ENCODE measurements at regions not wholly inside any gene's neighbourhood (a gene's known extent, or its start where the extent isn't known, plus 50 kb on each side); places are given as distances from the start of the nearest gene placed in this dataset.

- Histone ChIP-seq H3K27me3 (ENCODE audit: insufficient read depth, low read length, poor library complexity) (no peaks in the 10 kb centered on the region), H2AFZ (ENCODE audit: low read depth, low read length) (no peak overlapping the region), H3K4me1 (ENCODE audit: insufficient read depth, low read length) (0 out of 2 replicates have a peak, but pooled peaks cover 3% of the 10 kb centered on the region)
Measured at GRCh38 chr18:78543201-78543725, 436.4 kb upstream of the SALL3 start.

GRCh38 chr18:78546281-78546680 is 433.3 kb upstream of the SALL3 start:
- Histone ChIP-seq H2AFZ (ENCODE audit: low read depth, low read length) (no peak overlapping the region), H3K4me3 (ENCODE audit: low read depth in 1 of 2, low read length in 2 of 2) (no peak overlapping the region), H3K27me3 (ENCODE audit: insufficient read depth, low read length, poor library complexity) (no peaks in the 10 kb centered on the region), H3K9ac (ENCODE audit: low read depth, low read length) (no peak overlapping the region), H3K27ac (ENCODE audit: low read length) (no peak overlapping the region), H3K4me1 (ENCODE audit: insufficient read depth, low read length) (no peaks in the 10 kb centered on the region), H3K79me2 (ENCODE audit: insufficient read depth, low read length) (no peaks in the 10 kb centered on the region), H4K20me1 (ENCODE audit: insufficient read depth, low read length) (no peaks in the 10 kb centered on the region), H3K36me3 (ENCODE audit: insufficient read depth, low read length) (no peaks in the 10 kb centered on the region), H3K9me3 (ENCODE audit: insufficient read depth, low read length, severe bottlenecking) (no peaks in the 10 kb centered on the region), H3K4me2 (ENCODE audit: insufficient read depth, low read length) (no peak overlapping the region)
- DNase-seq (no peak), ATAC-seq (ENCODE audit: insufficient read depth, low read depth) (no peak)
- TF ChIP-seq EZH2 (IDR thresholded peaks at IDR 0.05; ENCODE audit: borderline replicate concordance, low read depth, low read length, severe bottlenecking) (no peak), CTCF (IDR thresholded peaks at IDR 0.05; ENCODE audit: borderline replicate concordance, extremely low read depth, low read length, poor library complexity, severe bottlenecking) (no peak)

More at GRCh38 chr18:78543201-78543725, 436.4 kb upstream of the SALL3 start:
- Histone ChIP-seq H4K20me1 (ENCODE audit: insufficient read depth, low read length) (no peaks in the 10 kb centered on the region), H3K9ac (ENCODE audit: low read depth, low read length) (no peak overlapping the region), H3K4me3 (ENCODE audit: low read depth in 1 of 2, low read length in 2 of 2) (no peak overlapping the region), H3K79me2 (ENCODE audit: insufficient read depth, low read length) (no peaks in the 10 kb centered on the region), H3K9me3 (ENCODE audit: insufficient read depth, low read length, severe bottlenecking) (no peaks in the 10 kb centered on the region), H3K27ac (ENCODE audit: low read length) (no peak overlapping the region), H3K4me2 (ENCODE audit: insufficient read depth, low read length) (no peak overlapping the region), H3K36me3 (ENCODE audit: insufficient read depth, low read length) (no peaks in the 10 kb centered on the region)
- DNase-seq (no peak), ATAC-seq (ENCODE audit: insufficient read depth, low read depth) (no peak)
- TF ChIP-seq EZH2 (IDR thresholded peaks at IDR 0.05; ENCODE audit: borderline replicate concordance, low read depth, low read length, severe bottlenecking): no peak
- TF ChIP-seq CTCF (IDR thresholded peaks at IDR 0.05; ENCODE audit: borderline replicate concordance, extremely low read depth, low read length, poor library complexity, severe bottlenecking): no peak

GRCh38 chr18:78547817-78548216 is 431.8 kb upstream of the SALL3 start:
- ATAC-seq (ENCODE audit: insufficient read depth, low read depth) (no peak), DNase-seq (no peak)
- H3K4me1 ChIP-seq (ENCODE audit: insufficient read depth, low read length): no peaks in the 10 kb centered on the region
- H3K27ac ChIP-seq (ENCODE audit: low read length): no peak overlapping the region
- H3K9ac ChIP-seq (ENCODE audit: low read depth, low read length): no peak overlapping the region
- H2AFZ ChIP-seq (ENCODE audit: low read depth, low read length): no peak overlapping the region
- no peak overlapping the region for H3K4me2 ChIP-seq (ENCODE audit: insufficient read depth, low read length)
- H3K9me3 ChIP-seq (ENCODE audit: insufficient read depth, low read length, severe bottlenecking): no peaks in the 10 kb centered on the region
- TF ChIP-seq CTCF (IDR thresholded peaks at IDR 0.05; ENCODE audit: borderline replicate concordance, extremely low read depth, low read length, poor library complexity, severe bottlenecking): no peak
- TF ChIP-seq EZH2 (IDR thresholded peaks at IDR 0.05; ENCODE audit: borderline replicate concordance, low read depth, low read length, severe bottlenecking): no peak
- H3K4me3 ChIP-seq (ENCODE audit: low read depth in 1 of 2, low read length in 2 of 2): no peak overlapping the region
- H3K36me3 ChIP-seq (ENCODE audit: insufficient read depth, low read length): no peaks in the 10 kb centered on the region
- H3K79me2 ChIP-seq (ENCODE audit: insufficient read depth, low read length): no peaks in the 10 kb centered on the region
- H4K20me1 ChIP-seq (ENCODE audit: insufficient read depth, low read length): no peaks in the 10 kb centered on the region
- no peaks in the 10 kb centered on the region for H3K27me3 ChIP-seq (ENCODE audit: insufficient read depth, low read length, poor library complexity)

All from DND-41 (cell line).